ENCODE measurements at regions not wholly inside any gene's neighbourhood (a gene's known extent, or its start where the extent isn't known, plus 50 kb on each side); places are given as distances from the start of the nearest gene placed in this dataset.

GRCh38 chr1:70627910-70628309, 216.8 kb downstream of the CTH start:
- DNase-seq (no peak), ATAC-seq (ENCODE audit: low FRiP score) (no peak)
- Histone ChIP-seq H3K4me3 (ENCODE audit: low read length in 2 of 2) (no peak overlapping the region), H3K4me1 (ENCODE audit: control insufficient read depth in 1 of 2, insufficient read depth in 2 of 2, low read length in 2 of 2) (no peaks in the 10 kb centered on the region), H3K27me3 (ENCODE audit: control insufficient read depth in 1 of 2, insufficient read depth in 2 of 2, low read length in 1 of 2) (no peaks in the 10 kb centered on the region), H3K9me3 (ENCODE audit: control insufficient read depth, low read length) (no peaks in the 10 kb centered on the region), H3K27ac (ENCODE audit: low read depth in 1 of 2, low read length in 2 of 2) (no peak overlapping the region), H3K36me3 (ENCODE audit: control insufficient read depth in 1 of 2, insufficient read depth in 2 of 2, low read length in 1 of 2) (no peaks in the 10 kb centered on the region)
- whole genome bisulfite sequencing, 2 donors: 39 to 46% methylated on average over 4 of the region's 4 CpGs
- intact Hi-C loops (cut with DNase I): no loop called here

GRCh38 chr1:70628973-70629372, 217.9 kb downstream of the CTH start:
- Histone ChIP-seq H3K4me1 (ENCODE audit: control insufficient read depth in 1 of 2, insufficient read depth in 2 of 2, low read length in 2 of 2) (no peaks in the 10 kb centered on the region), H3K9me3 (ENCODE audit: control insufficient read depth, low read length) (no peaks in the 10 kb centered on the region), H3K27ac (ENCODE audit: low read depth in 1 of 2, low read length in 2 of 2) (no peak overlapping the region), H3K36me3 (ENCODE audit: control insufficient read depth in 1 of 2, insufficient read depth in 2 of 2, low read length in 1 of 2) (no peaks in the 10 kb centered on the region), H3K27me3 (ENCODE audit: control insufficient read depth in 1 of 2, insufficient read depth in 2 of 2, low read length in 1 of 2) (no peaks in the 10 kb centered on the region), H3K4me3 (ENCODE audit: low read length in 2 of 2) (no peak overlapping the region)
- intact Hi-C loops (cut with DNase I): no loop called here
- no peak for ATAC-seq (ENCODE audit: low FRiP score)
- DNase-seq: no peak
- WGBS, 2 donors: 55 to 57% methylated on average over 5 of the region's 5 CpGs

GRCh38 chr1:70633004-70633403, 221.9 kb downstream of the CTH start:
- Histone ChIP-seq H3K27ac (ENCODE audit: low read depth in 1 of 2, low read length in 2 of 2) (no peak overlapping the region), H3K9me3 (ENCODE audit: control insufficient read depth, low read length) (no peaks in the 10 kb centered on the region), H3K36me3 (ENCODE audit: control insufficient read depth in 1 of 2, insufficient read depth in 2 of 2, low read length in 1 of 2) (no peaks in the 10 kb centered on the region), H3K4me3 (ENCODE audit: low read length in 2 of 2) (no peak overlapping the region), H3K4me1 (ENCODE audit: control insufficient read depth in 1 of 2, insufficient read depth in 2 of 2, low read length in 2 of 2) (no peaks in the 10 kb centered on the region), H3K27me3 (ENCODE audit: control insufficient read depth in 1 of 2, insufficient read depth in 2 of 2, low read length in 1 of 2) (no peaks in the 10 kb centered on the region)
- intact Hi-C loops (cut with DNase I): no loop called here
- DNase-seq (no peak), ATAC-seq (ENCODE audit: low FRiP score) (no peak)
- 38 to 42% methylated on average over 1 of the region's 1 CpG for WGBS, 2 donors

- no peak for ATAC-seq (ENCODE audit: low FRiP score)
- no peaks in the 10 kb centered on the region for H3K9me3 ChIP-seq (ENCODE audit: control insufficient read depth, low read length)
- 79 to 82% methylated on average over 3 of the region's 3 CpGs for WGBS, 2 donors
- no peaks in the 10 kb centered on the region for H3K36me3 ChIP-seq (ENCODE audit: control insufficient read depth in 1 of 2, insufficient read depth in 2 of 2, low read length in 1 of 2)
- H3K4me3 ChIP-seq (ENCODE audit: low read length in 2 of 2): no peak overlapping the region
- no peaks in the 10 kb centered on the region for H3K4me1 ChIP-seq (ENCODE audit: control insufficient read depth in 1 of 2, insufficient read depth in 2 of 2, low read length in 2 of 2)
- H3K27me3 ChIP-seq (ENCODE audit: control insufficient read depth in 1 of 2, insufficient read depth in 2 of 2, low read length in 1 of 2): no peaks in the 10 kb centered on the region
- H3K27ac ChIP-seq (ENCODE audit: low read depth in 1 of 2, low read length in 2 of 2): no peak overlapping the region
- intact Hi-C loops (cut with DNase I): no loop called here
- DNase-seq: no peak
Observed at GRCh38 chr1:70635868-70636267, 224.8 kb downstream of the CTH start.

- Histone ChIP-seq H3K4me1 (ENCODE audit: control insufficient read depth in 1 of 2, insufficient read depth in 2 of 2, low read length in 2 of 2) (no peaks in the 10 kb centered on the region), H3K27ac (ENCODE audit: low read depth in 1 of 2, low read length in 2 of 2) (no peak overlapping the region), H3K4me3 (ENCODE audit: low read length in 2 of 2) (no peak overlapping the region), H3K9me3 (ENCODE audit: control insufficient read depth, low read length) (no peaks in the 10 kb centered on the region), H3K36me3 (ENCODE audit: control insufficient read depth in 1 of 2, insufficient read depth in 2 of 2, low read length in 1 of 2) (no peaks in the 10 kb centered on the region), H3K27me3 (ENCODE audit: control insufficient read depth in 1 of 2, insufficient read depth in 2 of 2, low read length in 1 of 2) (no peaks in the 10 kb centered on the region)
- 83 to 97% methylated on average over 1 of the region's 1 CpG for WGBS, 2 donors
- ATAC-seq (ENCODE audit: low FRiP score): no peak
- no peak for DNase-seq
- intact Hi-C loops (cut with DNase I): no loop called here
Observed at GRCh38 chr1:70641868-70642267, 230.8 kb downstream of the CTH start.

- Histone ChIP-seq H3K4me1 (ENCODE audit: control insufficient read depth in 1 of 2, insufficient read depth in 2 of 2, low read length in 2 of 2) (no peaks in the 10 kb centered on the region), H3K27me3 (ENCODE audit: control insufficient read depth in 1 of 2, insufficient read depth in 2 of 2, low read length in 1 of 2) (no peaks in the 10 kb centered on the region), H3K9me3 (ENCODE audit: control insufficient read depth, low read length) (no peaks in the 10 kb centered on the region), H3K27ac (ENCODE audit: low read depth in 1 of 2, low read length in 2 of 2) (no peak overlapping the region), H3K36me3 (ENCODE audit: control insufficient read depth in 1 of 2, insufficient read depth in 2 of 2, low read length in 1 of 2) (no peaks in the 10 kb centered on the region), H3K4me3 (ENCODE audit: low read length in 2 of 2) (no peak overlapping the region)
- no peak for DNase-seq
- WGBS, 2 donors: 84 to 91% methylated on average over 2 of the region's 2 CpGs
- intact Hi-C loops (cut with DNase I): no loop called here
- ATAC-seq (ENCODE audit: low FRiP score): no peak
Observed at GRCh38 chr1:70656361-70656760, 245.3 kb downstream of the CTH start.

GRCh38 chr1:70659891-70660290, 248.8 kb downstream of the CTH start:
- no peak overlapping the region for H3K27ac ChIP-seq (ENCODE audit: low read depth in 1 of 2, low read length in 2 of 2)
- H3K27me3 ChIP-seq (ENCODE audit: control insufficient read depth in 1 of 2, insufficient read depth in 2 of 2, low read length in 1 of 2): no peaks in the 10 kb centered on the region
- ATAC-seq (ENCODE audit: low FRiP score) (no peak), DNase-seq (no peak)
- H3K9me3 ChIP-seq (ENCODE audit: control insufficient read depth, low read length): no peaks in the 10 kb centered on the region
- no peaks in the 10 kb centered on the region for H3K4me1 ChIP-seq (ENCODE audit: control insufficient read depth in 1 of 2, insufficient read depth in 2 of 2, low read length in 2 of 2)
- intact Hi-C loops (cut with DNase I): no loop called here
- WGBS, 2 donors: 95 to 100% methylated on average over 2 of the region's 2 CpGs
- no peak overlapping the region for H3K4me3 ChIP-seq (ENCODE audit: low read length in 2 of 2)
- no peaks in the 10 kb centered on the region for H3K36me3 ChIP-seq (ENCODE audit: control insufficient read depth in 1 of 2, insufficient read depth in 2 of 2, low read length in 1 of 2)

- Histone ChIP-seq H3K36me3 (ENCODE audit: control insufficient read depth in 1 of 2, insufficient read depth in 2 of 2, low read length in 1 of 2) (no peaks in the 10 kb centered on the region), H3K4me1 (ENCODE audit: control insufficient read depth in 1 of 2, insufficient read depth in 2 of 2, low read length in 2 of 2) (peaks cover 0 to 6% of the 10 kb centered on the region in 2 donors), H3K4me3 (ENCODE audit: low read length in 2 of 2) (no peak overlapping the region), H3K27me3 (ENCODE audit: control insufficient read depth in 1 of 2, insufficient read depth in 2 of 2, low read length in 1 of 2) (no peaks in the 10 kb centered on the region), H3K27ac (ENCODE audit: low read depth in 1 of 2, low read length in 2 of 2) (no peak overlapping the region), H3K9me3 (ENCODE audit: control insufficient read depth, low read length) (no peaks in the 10 kb centered on the region)
- WGBS, 2 donors: 29 to 30% methylated on average over 8 of the region's 8 CpGs
- DNase-seq (no peak), ATAC-seq (ENCODE audit: low FRiP score) (no peak)
- intact Hi-C loops (cut with DNase I): no loop called here
Observed at GRCh38 chr1:70666381-70667140, 255.5 kb downstream of the CTH start.

- no peak overlapping the region for H3K4me3 ChIP-seq (ENCODE audit: low read length in 2 of 2)
- ATAC-seq (ENCODE audit: low FRiP score): no peak
- no peaks in the 10 kb centered on the region for H3K36me3 ChIP-seq (ENCODE audit: control insufficient read depth in 1 of 2, insufficient read depth in 2 of 2, low read length in 1 of 2)
- no peak for DNase-seq
- H3K9me3 ChIP-seq (ENCODE audit: control insufficient read depth, low read length): no peaks in the 10 kb centered on the region
- peaks cover 0 to 6% of the 10 kb centered on the region in 2 donors for H3K4me1 ChIP-seq (ENCODE audit: control insufficient read depth in 1 of 2, insufficient read depth in 2 of 2, low read length in 2 of 2)
- no peak overlapping the region for H3K27ac ChIP-seq (ENCODE audit: low read depth in 1 of 2, low read length in 2 of 2)
- intact Hi-C loops (cut with DNase I): no loop called here
- H3K27me3 ChIP-seq (ENCODE audit: control insufficient read depth in 1 of 2, insufficient read depth in 2 of 2, low read length in 1 of 2): no peaks in the 10 kb centered on the region
Observed at GRCh38 chr1:70667494-70668170, 256.6 kb downstream of the CTH start.

Measured in aorta (tissue), 5 donors.